Stimulated activated memory B cell treated with anti-CD40 and anti-IgM and Interleukin-4, amounts not matched to agents 10 μg/mL and 1 μg/mL and 100 μg/mL, for 72 hours (primary cell): ENCODE measurements at regions not wholly inside any gene's neighbourhood (a gene's known extent, or its start where the extent isn't known, plus 50 kb on each side); places are given as distances from the start of the nearest gene placed in this dataset.

Source experiments
- ATAC-seq: fragments of 150-1000 bp; cut with Tn5 transposase; 2 replicates; pipeline ENCODE4 v1.10.0; 2021
- H3K27ac Mint-ChIP-seq: one replicate; pipeline ENCODE4 v1.8.0; 2022; ENCODE audit warnings: mild to moderate bottlenecking, mixed read lengths
- H3K27me3 Mint-ChIP-seq: one replicate; pipeline ENCODE4 v1.8.0; 2022; ENCODE audit warnings: mixed read lengths
- H3K36me3 Mint-ChIP-seq: one replicate; pipeline ENCODE4 v1.8.0; 2022; ENCODE audit warnings: mixed read lengths
- H3K4me1 Mint-ChIP-seq: one replicate; pipeline ENCODE4 v1.8.0; 2022; ENCODE audit warnings: mixed read lengths
- H3K4me3 Mint-ChIP-seq: one replicate; pipeline ENCODE4 v1.8.0; 2022; ENCODE audit warnings: mild to moderate bottlenecking, moderate library complexity, mixed read lengths
- H3K9me3 Mint-ChIP-seq: one replicate; pipeline ENCODE4 v1.8.0; 2022; ENCODE audit warnings: mixed read lengths

DNA sequence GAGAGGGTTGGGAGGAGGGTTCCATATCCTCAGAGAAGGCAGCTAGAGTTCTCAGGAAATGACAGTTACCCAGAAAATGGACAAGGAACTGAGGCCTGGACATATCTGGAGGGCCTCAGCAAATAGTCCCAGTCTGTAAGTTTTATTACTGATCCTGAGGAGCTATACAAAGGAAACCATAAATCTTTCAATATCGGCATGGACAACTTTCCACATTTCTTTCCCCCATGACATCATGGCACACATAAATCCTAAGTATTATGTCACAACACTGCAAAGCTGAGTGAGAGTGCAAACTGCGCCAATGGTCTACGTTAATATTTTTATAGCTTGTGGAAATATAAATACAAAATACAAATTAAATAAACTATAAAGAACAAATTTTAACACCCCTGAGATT is 1356.2 kb upstream of the C9orf72 start:
- Mint-ChIP-seq H3K27ac (no peak overlapping the region), H3K27me3 (no peaks in the 10 kb centered on the region), H3K36me3 (no peaks in the 10 kb centered on the region), H3K4me1 (no peaks in the 10 kb centered on the region), H3K4me3 (no peak overlapping the region), H3K9me3 (peaks cover 4% of the 10 kb centered on the region)
- no peak for ATAC-seq

DNA sequence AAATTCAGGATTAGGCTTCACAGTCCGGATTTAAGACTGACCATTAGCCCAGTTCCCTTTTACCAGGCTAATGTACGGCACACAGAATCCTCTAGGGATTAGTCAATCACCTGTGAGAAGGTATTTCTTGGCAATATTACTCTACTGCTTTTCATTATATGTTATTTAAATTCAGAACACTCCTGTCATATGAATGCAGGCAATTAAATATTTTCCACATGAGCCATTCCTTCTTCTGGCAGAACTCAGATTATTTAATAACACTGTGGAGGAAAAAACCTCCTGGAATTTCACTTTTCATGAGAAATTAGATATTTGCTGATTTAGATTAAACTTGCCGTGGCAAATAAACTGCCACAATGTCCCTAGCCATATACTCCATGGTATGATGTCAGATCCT is 1357.5 kb upstream of the C9orf72 start:
- H3K36me3 Mint-ChIP-seq: no peaks in the 10 kb centered on the region
- H3K4me1 Mint-ChIP-seq: no peaks in the 10 kb centered on the region
- no peak for ATAC-seq
- no peaks in the 10 kb centered on the region for H3K27me3 Mint-ChIP-seq
- H3K9me3 Mint-ChIP-seq: peaks cover 4% of the 10 kb centered on the region
- no peak overlapping the region for H3K27ac Mint-ChIP-seq
- no peak overlapping the region for H3K4me3 Mint-ChIP-seq

DNA sequence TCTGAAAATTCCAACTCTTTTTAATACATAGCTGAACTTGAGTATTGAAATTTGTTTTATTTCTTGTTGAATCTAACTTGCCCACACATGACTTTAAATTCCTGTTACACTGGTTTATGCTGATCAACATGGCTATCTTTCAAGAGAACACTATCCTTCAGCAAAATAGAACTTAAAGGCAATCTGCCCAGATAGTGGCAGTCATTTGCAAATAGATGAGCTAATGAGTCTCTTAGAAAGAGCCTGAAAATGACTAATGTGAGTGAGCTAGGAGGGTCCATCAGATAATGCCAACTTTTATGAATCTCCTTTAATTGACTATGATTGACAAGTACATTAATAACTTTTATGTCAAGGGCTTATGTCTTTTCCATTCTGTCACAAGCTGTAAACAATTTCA is 1360.8 kb upstream of the C9orf72 start:
- Mint-ChIP-seq H3K27me3 (no peaks in the 10 kb centered on the region), H3K4me1 (no peaks in the 10 kb centered on the region)
- no peak for ATAC-seq

DNA sequence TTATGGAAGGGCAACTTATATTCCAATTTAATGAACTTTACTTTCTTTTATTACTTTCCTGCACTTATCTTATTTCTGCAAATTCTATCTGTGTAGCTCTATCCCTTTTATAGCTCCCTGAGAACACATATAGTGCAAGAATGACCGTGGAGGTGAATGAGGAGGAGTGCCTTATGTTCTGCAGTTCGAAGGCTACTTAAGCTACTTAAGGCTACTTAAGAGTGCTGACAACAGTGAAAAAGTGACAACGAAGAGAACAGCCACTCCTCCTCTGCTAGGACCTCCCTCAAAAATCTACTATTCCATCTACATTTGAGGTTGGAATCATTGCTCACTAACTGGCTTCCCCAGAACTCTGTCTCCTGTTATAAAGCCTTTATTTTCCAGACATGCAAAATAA is 1365.7 kb upstream of the C9orf72 start:
- Mint-ChIP-seq H3K4me1 (no peaks in the 10 kb centered on the region), H3K27me3 (no peaks in the 10 kb centered on the region), H3K27ac (no peak overlapping the region), H3K36me3 (no peaks in the 10 kb centered on the region), H3K9me3 (no peaks in the 10 kb centered on the region), H3K4me3 (no peak overlapping the region)
- no peak for ATAC-seq

More for the DNA sequence above, 1360.8 kb upstream of the C9orf72 start:
- Mint-ChIP-seq H3K4me3 (no peak overlapping the region), H3K9me3 (peaks cover 4% of the 10 kb centered on the region), H3K27ac (no peak overlapping the region), H3K36me3 (no peaks in the 10 kb centered on the region)

DNA sequence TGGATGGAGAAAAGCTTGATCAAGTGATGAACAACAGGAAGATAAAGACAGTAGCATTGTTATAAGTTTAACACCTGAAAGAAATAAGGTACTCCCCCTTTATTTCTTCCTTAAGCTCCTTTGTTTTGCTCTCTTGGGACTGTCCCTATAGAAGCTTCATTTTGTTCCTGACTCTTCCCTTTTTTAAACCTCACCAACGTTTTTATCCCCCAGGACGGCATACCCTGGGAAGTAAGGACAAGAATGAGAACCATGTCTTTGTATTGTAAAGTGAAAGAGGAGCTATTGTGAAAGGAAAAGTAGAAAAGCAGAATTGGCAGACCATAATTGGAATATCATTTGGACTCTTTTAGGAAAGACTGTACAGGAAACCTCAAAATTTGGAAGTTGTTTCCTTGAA is 1368.6 kb upstream of the C9orf72 start:
- H3K9me3 Mint-ChIP-seq: no peaks in the 10 kb centered on the region
- ATAC-seq: no peak
- H3K4me1 Mint-ChIP-seq: no peaks in the 10 kb centered on the region
- H3K4me3 Mint-ChIP-seq: no peak overlapping the region
- H3K36me3 Mint-ChIP-seq: no peaks in the 10 kb centered on the region
- no peak overlapping the region for H3K27ac Mint-ChIP-seq
- no peaks in the 10 kb centered on the region for H3K27me3 Mint-ChIP-seq

DNA sequence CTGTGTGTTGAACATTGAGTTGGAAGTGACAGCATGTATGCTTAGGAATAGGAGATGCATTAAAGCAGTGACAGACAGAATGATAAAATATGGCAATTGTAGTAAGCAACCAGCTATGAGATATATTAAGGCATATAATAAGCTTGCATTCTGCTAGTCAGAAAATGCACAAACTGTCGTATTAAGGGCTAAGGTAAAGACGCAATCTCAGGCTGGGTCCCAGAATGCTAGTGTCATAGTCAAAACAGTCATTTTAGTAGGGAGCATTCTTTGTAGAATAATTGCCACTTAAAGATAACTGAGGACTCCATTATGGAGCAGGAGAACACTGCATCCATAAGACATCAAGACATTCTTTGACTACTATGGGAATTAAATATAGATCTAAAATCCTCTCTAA is 1369.7 kb upstream of the C9orf72 start:
- ATAC-seq: no peak
- no peak overlapping the region for H3K27ac Mint-ChIP-seq
- no peaks in the 10 kb centered on the region for H3K36me3 Mint-ChIP-seq
- H3K4me1 Mint-ChIP-seq: no peaks in the 10 kb centered on the region
- no peaks in the 10 kb centered on the region for H3K27me3 Mint-ChIP-seq
- no peak overlapping the region for H3K4me3 Mint-ChIP-seq
- H3K9me3 Mint-ChIP-seq: no peaks in the 10 kb centered on the region

DNA sequence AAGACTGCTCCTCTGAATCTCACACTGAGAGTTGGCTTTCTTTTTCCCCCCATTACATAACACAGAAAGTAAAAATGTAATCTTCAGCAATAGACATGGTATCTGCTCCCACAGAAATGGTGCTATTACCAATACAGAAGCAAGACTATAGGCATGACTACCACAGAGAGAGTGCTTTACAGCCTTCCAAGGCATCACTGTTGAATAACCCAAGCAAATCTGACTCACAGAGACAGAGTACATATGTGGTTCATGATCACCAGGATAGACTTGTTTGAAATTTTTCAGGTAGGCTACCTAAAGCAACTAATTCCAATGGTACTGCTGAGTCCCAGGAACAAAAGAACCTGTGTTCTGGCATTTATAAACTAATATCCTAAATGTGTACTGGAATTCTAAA is 1373.4 kb upstream of the C9orf72 start:
- Mint-ChIP-seq H3K36me3 (no peaks in the 10 kb centered on the region), H3K4me1 (no peaks in the 10 kb centered on the region), H3K27me3 (no peaks in the 10 kb centered on the region), H3K4me3 (no peak overlapping the region), H3K9me3 (peaks cover 11% of the 10 kb centered on the region), H3K27ac (no peak overlapping the region)
- ATAC-seq: no peak

DNA sequence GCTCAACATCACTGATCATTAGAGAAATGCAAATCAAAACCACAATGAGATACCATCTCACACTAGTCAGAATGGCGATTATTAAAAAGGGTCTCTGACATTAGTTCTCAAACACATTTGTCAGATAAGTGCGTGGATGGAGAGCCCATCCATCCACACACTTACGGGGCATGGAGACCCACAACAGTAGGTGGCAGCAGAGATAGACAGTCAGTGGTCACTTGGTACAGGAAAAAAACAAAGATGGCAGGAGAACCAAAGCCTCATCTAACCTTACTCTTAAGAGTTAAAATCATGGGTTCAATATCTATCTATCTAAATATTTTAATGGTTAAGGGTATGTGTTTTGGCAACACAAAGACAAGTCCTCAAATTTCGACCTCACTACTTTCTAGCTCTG is 1378.7 kb upstream of the C9orf72 start:
- no peaks in the 10 kb centered on the region for H3K36me3 Mint-ChIP-seq
- no peaks in the 10 kb centered on the region for H3K27me3 Mint-ChIP-seq
- peaks cover 15% of the 10 kb centered on the region for H3K9me3 Mint-ChIP-seq
- no peak overlapping the region for H3K27ac Mint-ChIP-seq
- no peaks in the 10 kb centered on the region for H3K4me1 Mint-ChIP-seq
- no peak overlapping the region for H3K4me3 Mint-ChIP-seq
- ATAC-seq: no peak

DNA sequence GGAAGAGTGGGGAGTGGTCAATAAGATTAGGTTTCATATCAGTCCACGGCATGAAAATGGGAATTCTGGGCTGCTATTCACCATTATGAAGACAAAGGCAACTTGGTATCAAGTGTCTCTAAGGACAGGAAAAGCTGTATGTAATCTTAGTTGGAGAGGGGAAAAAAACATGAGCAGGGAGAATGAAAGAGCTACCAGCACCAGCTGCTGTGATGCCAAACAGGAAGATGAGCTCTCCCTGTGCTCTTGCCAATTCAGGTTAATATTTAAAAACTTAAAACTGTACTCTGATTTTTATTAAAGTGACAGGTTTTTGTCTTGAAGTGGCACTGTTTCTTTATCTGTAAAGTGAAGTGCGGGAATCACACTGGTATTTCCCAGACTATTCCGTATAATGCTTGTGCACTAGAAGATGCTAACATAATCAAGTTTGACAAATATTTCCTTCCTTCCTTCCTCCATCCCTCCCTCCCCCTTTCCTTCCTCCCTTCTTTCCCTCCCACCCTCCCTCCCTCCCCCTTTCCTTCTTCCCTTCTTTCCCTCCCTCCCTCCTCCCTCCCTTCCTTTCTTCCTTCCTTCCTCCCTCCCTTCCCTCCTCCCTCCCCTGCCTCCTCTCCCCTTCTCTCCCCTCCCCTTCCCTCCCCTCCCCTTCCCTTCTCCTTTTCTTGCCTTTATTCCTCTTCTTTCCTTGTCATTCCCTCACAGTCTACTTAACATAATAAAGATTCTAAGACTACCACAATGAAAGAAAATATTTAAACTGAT is 1383.0 kb upstream of the C9orf72 start:
- Mint-ChIP-seq H3K4me3 (no peak overlapping the region), H3K9me3 (peaks cover 3% of the 10 kb centered on the region), H3K4me1 (no peaks in the 10 kb centered on the region), H3K27me3 (no peaks in the 10 kb centered on the region), H3K27ac (no peak overlapping the region), H3K36me3 (no peaks in the 10 kb centered on the region)
- no peak for ATAC-seq

DNA sequence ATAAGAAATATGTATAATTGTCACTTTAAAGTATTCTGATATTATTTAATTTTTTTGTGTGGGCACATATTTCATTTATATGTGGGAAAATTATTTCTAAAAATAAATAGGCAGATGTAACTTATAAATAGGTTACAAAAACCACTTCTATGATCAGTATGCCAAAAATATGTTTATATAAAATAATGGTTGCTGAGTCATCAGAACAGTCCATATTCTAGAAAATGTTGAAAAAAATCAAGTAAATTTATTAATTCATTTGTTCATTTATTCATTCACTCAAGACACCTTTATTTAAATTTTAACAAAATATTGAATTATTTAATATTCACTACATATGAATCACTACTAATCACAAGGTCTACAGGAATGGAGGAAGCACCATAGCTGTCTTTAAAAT is 1387.3 kb upstream of the C9orf72 start:
- H3K4me3 Mint-ChIP-seq: no peak overlapping the region
- H3K9me3 Mint-ChIP-seq: no peaks in the 10 kb centered on the region
- no peaks in the 10 kb centered on the region for H3K36me3 Mint-ChIP-seq
- no peak overlapping the region for H3K27ac Mint-ChIP-seq
- ATAC-seq: no peak
- H3K4me1 Mint-ChIP-seq: no peaks in the 10 kb centered on the region
- no peaks in the 10 kb centered on the region for H3K27me3 Mint-ChIP-seq

DNA sequence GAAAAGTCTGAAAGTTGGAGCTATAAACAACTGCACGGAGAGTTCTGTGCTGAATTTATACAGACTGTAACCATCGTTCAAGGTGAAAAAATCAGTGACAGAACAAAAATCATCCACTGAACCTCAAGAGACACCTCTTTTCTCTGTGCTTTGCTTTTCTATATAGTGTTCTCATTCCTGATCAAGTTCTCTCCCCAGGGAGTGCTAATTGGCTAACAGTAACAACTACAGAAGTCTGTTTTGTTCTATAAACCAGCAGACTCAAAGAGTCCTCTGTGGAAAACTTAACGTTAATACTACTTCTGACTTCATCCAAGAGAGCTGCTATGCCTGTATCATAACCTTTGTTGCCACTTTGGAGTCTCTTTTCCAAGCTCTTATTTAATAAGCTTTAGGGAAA is 1388.3 kb upstream of the C9orf72 start:
- Mint-ChIP-seq H3K27ac (no peak overlapping the region), H3K9me3 (no peaks in the 10 kb centered on the region), H3K4me1 (no peaks in the 10 kb centered on the region), H3K4me3 (no peak overlapping the region), H3K27me3 (no peaks in the 10 kb centered on the region), H3K36me3 (no peaks in the 10 kb centered on the region)
- no peak for ATAC-seq

DNA sequence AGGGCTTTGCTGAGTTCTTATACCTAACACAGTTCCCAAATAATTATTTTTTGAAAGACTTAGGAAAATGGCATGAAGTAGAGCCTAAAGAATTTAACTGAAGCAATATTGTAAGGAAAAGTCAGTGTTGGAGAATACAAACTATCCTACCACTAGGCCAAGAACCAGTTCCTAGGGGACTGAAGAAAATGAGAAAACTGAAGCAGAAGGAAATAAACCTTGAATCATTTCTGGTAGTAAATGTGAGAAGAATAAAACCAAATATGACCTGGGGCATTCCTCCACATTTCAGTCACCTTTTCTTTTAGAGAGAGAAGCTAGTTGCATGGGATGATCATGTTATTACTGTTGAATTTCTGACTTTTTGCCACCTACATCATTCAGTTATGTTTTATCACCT is 1393.9 kb upstream of the C9orf72 start:
- no peak overlapping the region for H3K4me3 Mint-ChIP-seq

DNA sequence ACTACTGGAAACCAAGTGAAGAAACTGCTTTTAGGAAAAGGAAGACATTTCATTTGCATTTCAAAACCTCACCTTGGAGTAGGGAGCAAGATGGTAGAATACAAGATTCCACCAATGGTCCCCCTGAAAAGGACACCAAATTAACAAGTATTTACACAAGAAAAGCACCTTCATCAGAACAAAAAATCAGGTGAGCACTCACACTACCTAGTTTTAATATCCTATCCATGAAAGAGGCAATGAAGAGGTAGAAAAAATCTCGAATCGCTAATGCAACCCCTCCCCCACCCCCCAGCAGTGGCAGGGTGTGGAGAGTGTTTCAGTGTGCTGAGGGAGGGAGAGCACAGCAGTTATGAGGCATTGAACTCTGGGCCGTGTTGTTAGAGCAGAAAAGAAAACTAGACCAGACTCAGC is 1397.0 kb upstream of the C9orf72 start:
- H3K36me3 Mint-ChIP-seq: no peaks in the 10 kb centered on the region
- H3K27me3 Mint-ChIP-seq: no peaks in the 10 kb centered on the region
- H3K9me3 Mint-ChIP-seq: peaks cover 11% of the 10 kb centered on the region
- H3K27ac Mint-ChIP-seq: no peak overlapping the region
- H3K4me3 Mint-ChIP-seq: no peak overlapping the region
- no peaks in the 10 kb centered on the region for H3K4me1 Mint-ChIP-seq
- ATAC-seq: no peak

More for the DNA sequence above, 1393.9 kb upstream of the C9orf72 start:
- Mint-ChIP-seq H3K27me3 (no peaks in the 10 kb centered on the region), H3K4me1 (no peaks in the 10 kb centered on the region), H3K9me3 (peaks cover 3% of the 10 kb centered on the region), H3K27ac (no peak overlapping the region), H3K36me3 (no peaks in the 10 kb centered on the region)
- no peak for ATAC-seq

DNA sequence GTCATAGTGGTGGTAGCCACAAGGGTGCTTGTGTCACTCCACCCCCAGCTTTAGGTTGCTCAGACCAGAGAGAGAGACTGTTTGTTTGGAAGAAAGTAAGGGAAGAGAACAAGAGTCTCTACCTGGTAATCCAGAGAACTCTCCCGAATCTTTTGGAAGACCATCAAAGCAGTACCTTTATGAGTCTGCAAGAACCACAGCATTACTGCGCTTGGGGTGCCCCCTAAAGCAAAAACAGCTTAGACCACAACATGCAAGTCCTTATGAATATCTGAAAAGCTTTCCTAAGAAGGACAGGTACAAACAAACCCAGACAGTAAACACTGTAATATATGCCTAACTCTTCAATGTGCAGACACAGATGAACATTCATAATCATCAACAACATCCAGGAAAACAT is 1398.6 kb upstream of the C9orf72 start:
- Mint-ChIP-seq H3K27me3 (no peaks in the 10 kb centered on the region), H3K36me3 (no peaks in the 10 kb centered on the region), H3K4me1 (no peaks in the 10 kb centered on the region), H3K27ac (no peak overlapping the region), H3K4me3 (no peak overlapping the region), H3K9me3 (peaks cover 11% of the 10 kb centered on the region)
- ATAC-seq: no peak

DNA sequence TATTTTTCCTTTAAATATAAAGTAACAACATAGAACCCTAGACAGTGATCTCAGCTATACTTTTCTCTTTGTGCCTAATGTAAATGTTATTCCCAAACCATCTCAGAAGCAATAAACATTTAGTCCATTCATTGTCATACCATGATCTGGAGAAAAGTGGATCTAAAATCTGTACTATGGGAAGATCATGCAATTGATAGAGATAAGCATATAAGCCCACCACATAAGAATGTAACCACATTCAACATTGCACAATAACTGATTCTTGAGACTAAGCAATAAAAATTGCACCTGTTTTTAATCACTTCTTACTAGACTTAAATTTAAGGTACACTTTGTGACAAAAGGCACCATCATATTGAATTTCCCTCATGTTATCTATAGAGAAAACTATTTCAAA is 1403.0 kb upstream of the C9orf72 start:
- H3K27me3 Mint-ChIP-seq: no peaks in the 10 kb centered on the region
- no peak overlapping the region for H3K27ac Mint-ChIP-seq
- H3K36me3 Mint-ChIP-seq: no peaks in the 10 kb centered on the region
- ATAC-seq: no peak
- no peaks in the 10 kb centered on the region for H3K4me1 Mint-ChIP-seq
- H3K4me3 Mint-ChIP-seq: no peak overlapping the region
- H3K9me3 Mint-ChIP-seq: peaks cover 11% of the 10 kb centered on the region

DNA sequence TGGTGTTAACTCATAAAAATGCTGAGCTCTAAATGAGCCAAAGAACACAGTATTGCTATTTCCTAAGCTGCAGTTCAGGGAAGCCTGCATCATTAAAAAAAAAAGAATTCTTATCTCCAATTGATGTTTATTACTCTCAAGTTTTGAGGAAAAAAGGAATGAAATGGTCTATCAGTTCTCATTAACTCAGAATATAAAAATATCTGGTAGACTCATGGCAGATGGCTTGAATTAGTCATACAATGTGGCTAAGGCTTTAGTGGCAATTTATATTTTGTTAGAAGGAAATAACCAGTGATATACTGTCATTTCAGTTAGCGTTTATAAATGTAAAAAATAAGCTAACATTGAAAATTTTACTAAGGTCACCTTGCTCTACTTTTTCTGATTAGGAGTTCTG is 1403.4 kb upstream of the C9orf72 start:
- Mint-ChIP-seq H3K27ac (no peak overlapping the region), H3K4me3 (no peak overlapping the region), H3K27me3 (no peaks in the 10 kb centered on the region), H3K9me3 (peaks cover 11% of the 10 kb centered on the region), H3K36me3 (no peaks in the 10 kb centered on the region), H3K4me1 (no peaks in the 10 kb centered on the region)
- ATAC-seq: no peak

DNA sequence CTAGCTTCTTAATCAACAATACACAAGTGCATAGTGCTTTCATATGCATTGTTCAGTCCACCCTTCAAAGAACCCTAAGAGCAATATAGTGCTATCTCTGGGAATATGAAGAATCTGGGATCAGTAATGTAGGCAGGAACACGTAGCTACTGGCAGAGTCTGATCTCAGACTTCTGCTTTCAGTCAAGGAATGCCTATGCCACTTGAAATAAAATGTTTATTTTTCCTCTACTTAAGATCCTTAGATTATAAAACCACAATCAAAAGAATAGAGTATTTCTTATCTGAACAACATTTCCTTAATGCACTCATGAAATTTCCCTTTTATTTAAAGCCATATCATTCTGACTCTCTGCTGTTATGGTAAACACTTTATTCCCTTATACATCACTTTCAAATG is 1407.8 kb upstream of the C9orf72 start:
- H3K27me3 Mint-ChIP-seq: no peaks in the 10 kb centered on the region
- no peak overlapping the region for H3K4me3 Mint-ChIP-seq
- H3K9me3 Mint-ChIP-seq: peaks cover 5% of the 10 kb centered on the region
- no peaks in the 10 kb centered on the region for H3K36me3 Mint-ChIP-seq
- no peak overlapping the region for H3K27ac Mint-ChIP-seq
- H3K4me1 Mint-ChIP-seq: no peaks in the 10 kb centered on the region
- no peak for ATAC-seq
